Ishikawa (cell line): ENCODE measurements at regions not wholly inside any gene's neighbourhood (a gene's known extent, or its start where the extent isn't known, plus 50 kb on each side); places are given as distances from the start of the nearest gene placed in this dataset.

ENCODE experiments used
- CREB1 ChIP-seq: IDR thresholded peaks from 2 replicates; pipeline ENCODE4 v1.6.1; 2012; ENCODE audit warnings: low read depth
- EP300 ChIP-seq: IDR thresholded peaks from 2 replicates; pipeline ENCODE4 v1.6.1; 2012; ENCODE audit warnings: borderline replicate concordance
- TAF1 ChIP-seq: IDR thresholded peaks from 2 replicates; pipeline ENCODE4 v1.6.1; 2012; ENCODE audit warnings: low read depth, mild to moderate bottlenecking
- TF ChIP-seq, protein P1 (sequence below): IDR thresholded peaks from 2 replicates; pipeline ENCODE4 v1.6.1; 2012

DNA sequence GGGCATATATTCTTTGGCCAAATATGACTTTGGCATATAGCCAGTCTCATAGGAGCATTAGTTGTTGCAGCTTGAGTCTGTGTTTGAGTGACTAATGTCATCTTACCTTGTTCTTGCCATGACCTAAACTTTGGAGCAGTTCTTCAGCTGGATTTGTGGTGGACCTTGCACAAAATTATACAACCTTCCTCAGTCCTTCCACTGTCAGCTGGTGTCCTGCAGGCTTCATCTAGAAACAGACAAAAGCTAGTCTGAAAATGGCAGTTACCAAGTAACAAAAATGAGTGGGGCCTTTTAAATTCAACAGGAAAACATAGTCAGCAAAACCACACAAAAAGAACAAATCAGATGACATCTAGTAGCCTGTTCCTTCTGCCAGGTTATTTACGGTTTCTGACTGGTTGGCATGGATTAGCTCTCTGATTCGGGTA, 59.5 kb upstream of the HECTD2 start:
- no peak for TF ChIP-seq CREB1
- TF ChIP-seq, protein P1, sequence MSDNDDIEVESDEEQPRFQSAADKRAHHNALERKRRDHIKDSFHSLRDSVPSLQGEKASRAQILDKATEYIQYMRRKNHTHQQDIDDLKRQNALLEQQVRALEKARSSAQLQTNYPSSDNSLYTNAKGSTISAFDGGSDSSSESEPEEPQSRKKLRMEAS, result no peak
- no peak for TF ChIP-seq EP300
- TF ChIP-seq TAF1, result no peak
